ENCODE measurements at regions not wholly inside any gene's neighbourhood (a gene's known extent, or its start where the extent isn't known, plus 50 kb on each side); places are given as distances from the start of the nearest gene placed in this dataset.

DNA sequence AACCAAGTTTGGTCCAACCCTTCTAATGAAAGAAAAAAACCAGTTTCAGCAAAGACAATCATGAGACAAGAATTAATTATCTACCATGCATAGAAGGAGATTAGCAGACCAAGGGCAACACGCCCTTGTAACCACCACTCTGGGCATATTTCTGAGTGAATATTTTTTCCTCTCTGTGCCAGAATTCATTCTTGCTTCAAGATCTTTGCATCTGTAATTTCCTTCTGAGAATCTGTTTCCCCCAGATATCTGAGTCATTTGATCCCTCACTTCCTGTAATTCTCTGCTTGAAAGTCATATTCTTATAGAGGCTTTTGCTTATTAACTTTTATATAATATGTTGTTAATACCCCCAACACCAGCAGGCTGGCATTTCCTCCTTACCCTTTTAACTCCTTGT is 243.7 kb downstream of the SLC16A7 start:
- DNase-seq (no peak), ATAC-seq (ENCODE audit: low FRiP score in 2 of 2) (no peak)
- H3K27me3 ChIP-seq = no peaks in the 10 kb centered on the region
- TF ChIP-seq, protein P1, sequence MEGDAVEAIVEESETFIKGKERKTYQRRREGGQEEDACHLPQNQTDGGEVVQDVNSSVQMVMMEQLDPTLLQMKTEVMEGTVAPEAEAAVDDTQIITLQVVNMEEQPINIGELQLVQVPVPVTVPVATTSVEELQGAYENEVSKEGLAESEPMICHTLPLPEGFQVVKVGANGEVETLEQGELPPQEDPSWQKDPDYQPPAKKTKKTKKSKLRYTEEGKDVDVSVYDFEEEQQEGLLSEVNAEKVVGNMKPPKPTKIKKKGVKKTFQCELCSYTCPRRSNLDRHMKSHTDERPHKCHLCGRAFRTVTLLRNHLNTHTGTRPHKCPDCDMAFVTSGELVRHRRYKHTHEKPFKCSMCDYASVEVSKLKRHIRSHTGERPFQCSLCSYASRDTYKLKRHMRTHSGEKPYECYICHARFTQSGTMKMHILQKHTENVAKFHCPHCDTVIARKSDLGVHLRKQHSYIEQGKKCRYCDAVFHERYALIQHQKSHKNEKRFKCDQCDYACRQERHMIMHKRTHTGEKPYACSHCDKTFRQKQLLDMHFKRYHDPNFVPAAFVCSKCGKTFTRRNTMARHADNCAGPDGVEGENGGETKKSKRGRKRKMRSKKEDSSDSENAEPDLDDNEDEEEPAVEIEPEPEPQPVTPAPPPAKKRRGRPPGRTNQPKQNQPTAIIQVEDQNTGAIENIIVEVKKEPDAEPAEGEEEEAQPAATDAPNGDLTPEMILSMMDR (IDR thresholded peaks at IDR 0.05) = no peak
- TF ChIP-seq EP300 (IDR thresholded peaks at IDR 0.05) (no peak), POLR2AphosphoS5 (IDR thresholded peaks at IDR 0.05) (no peak), POLR2A (IDR thresholded peaks at IDR 0.05) (no peak)
- no peak overlapping the region for H3K27ac ChIP-seq
- WGBS, 2 donors = 42 to 50% methylated on average over 1 of the region's 1 CpG
- no peak overlapping the region for H3K4me3 ChIP-seq
- no peaks in the 10 kb centered on the region for H3K4me1 ChIP-seq
- no peaks in the 10 kb centered on the region for H3K9me3 ChIP-seq
- no peaks in the 10 kb centered on the region for H3K36me3 ChIP-seq

DNA sequence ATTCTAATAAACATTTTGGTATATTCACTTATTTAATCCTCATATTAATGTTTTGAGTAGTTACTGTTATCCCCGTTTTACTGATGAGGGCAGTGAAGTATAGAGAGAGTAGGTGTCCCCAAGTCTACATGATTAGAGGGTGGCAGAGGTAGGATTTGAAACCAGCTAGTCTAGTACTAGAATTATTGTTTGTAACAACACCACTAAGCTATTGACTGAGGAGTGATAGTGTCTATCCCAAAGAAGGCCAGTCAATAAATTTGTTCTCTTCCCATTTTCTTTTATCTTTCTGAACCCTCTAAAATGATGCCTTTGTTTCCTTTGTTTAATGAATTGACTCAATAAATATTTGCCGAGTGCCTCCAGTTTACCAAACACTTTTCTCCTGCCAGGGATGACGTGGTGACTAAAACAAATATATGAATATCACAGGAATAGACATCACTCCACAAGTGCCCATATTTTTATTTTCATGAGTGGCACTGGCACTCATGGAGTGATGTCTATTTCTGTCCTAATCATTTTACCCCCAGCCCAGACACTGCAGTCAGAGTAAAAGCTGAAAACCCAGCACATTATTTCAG is 247.5 kb downstream of the SLC16A7 start:
- Histone ChIP-seq H3K9me3 (no peaks in the 10 kb centered on the region), H3K27me3 (no peaks in the 10 kb centered on the region), H3K27ac (no peak overlapping the region), H3K4me1 (no peaks in the 10 kb centered on the region), H3K4me3 (no peak overlapping the region), H3K36me3 (no peaks in the 10 kb centered on the region)
- TF ChIP-seq POLR2A (IDR thresholded peaks at IDR 0.05) = no peak
- TF ChIP-seq, protein P1 (IDR thresholded peaks at IDR 0.05) = no peak
- TF ChIP-seq POLR2AphosphoS5 (IDR thresholded peaks at IDR 0.05) = no peak
- no peak for TF ChIP-seq EP300 (IDR thresholded peaks at IDR 0.05)
- no peak for DNase-seq
- WGBS, 2 donors = 62 to 72% methylated on average over 3 of the region's 3 CpGs
- no peak for ATAC-seq (ENCODE audit: low FRiP score in 2 of 2)

DNA sequence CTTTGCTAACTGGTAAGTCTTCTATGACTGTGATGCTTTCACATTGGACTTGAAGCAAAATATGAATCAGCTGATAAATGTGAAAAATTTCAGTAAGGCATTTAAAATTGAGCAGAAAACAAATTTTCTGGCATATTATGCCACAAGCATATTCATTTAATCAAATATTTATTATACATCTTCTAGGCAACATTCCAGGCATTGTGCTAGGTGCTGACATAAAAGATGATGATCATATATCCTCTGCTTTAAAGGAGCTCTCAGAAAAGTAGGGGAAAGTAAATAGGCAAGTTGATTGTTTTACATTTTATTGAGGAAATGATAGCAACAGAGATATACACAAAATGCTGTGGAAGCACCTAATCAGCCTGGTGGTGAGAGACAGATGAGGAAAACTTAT is 248.9 kb downstream of the SLC16A7 start:
- H3K36me3 ChIP-seq = no peaks in the 10 kb centered on the region
- H3K4me3 ChIP-seq = no peak overlapping the region
- DNase-seq = no peak
- no peaks in the 10 kb centered on the region for H3K4me1 ChIP-seq
- no peak for ATAC-seq (ENCODE audit: low FRiP score in 2 of 2)
- no peak overlapping the region for H3K27ac ChIP-seq
- no peaks in the 10 kb centered on the region for H3K9me3 ChIP-seq
- H3K27me3 ChIP-seq = no peaks in the 10 kb centered on the region
- TF ChIP-seq POLR2A (IDR thresholded peaks at IDR 0.05) (no peak), EP300 (IDR thresholded peaks at IDR 0.05) (no peak), POLR2AphosphoS5 (IDR thresholded peaks at IDR 0.05) (no peak)
- TF ChIP-seq, protein P1 (IDR thresholded peaks at IDR 0.05) = no peak

DNA sequence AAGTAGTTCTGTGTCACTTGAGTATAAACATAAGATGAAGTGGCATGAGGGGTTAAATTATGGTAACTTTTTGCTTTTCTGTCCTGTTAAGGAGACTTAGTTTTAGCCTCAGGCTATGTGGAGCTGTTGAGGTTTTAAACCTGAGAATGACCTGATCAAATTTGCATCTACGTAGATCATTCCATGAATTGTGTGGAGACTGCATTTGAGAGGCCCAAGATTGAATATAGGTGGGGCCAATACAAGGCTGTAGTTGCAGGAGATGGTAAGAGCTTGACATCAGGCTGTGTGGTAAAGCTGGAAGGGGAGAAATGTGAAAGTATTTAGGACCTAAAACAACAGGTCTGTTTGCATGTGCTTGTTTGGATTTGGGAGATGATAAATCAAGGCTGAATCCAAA is 249.5 kb downstream of the SLC16A7 start:
- Histone ChIP-seq H3K27ac (no peak overlapping the region), H3K27me3 (no peaks in the 10 kb centered on the region), H3K36me3 (no peaks in the 10 kb centered on the region), H3K4me3 (no peak overlapping the region), H3K4me1 (no peaks in the 10 kb centered on the region), H3K9me3 (no peaks in the 10 kb centered on the region)
- ATAC-seq (ENCODE audit: low FRiP score in 2 of 2) (no peak), DNase-seq (no peak)
- TF ChIP-seq, protein P1 (IDR thresholded peaks at IDR 0.05) = no peak
- TF ChIP-seq POLR2AphosphoS5 (IDR thresholded peaks at IDR 0.05) = no peak
- TF ChIP-seq POLR2A (IDR thresholded peaks at IDR 0.05) = no peak
- TF ChIP-seq EP300 (IDR thresholded peaks at IDR 0.05) = no peak
- 85 to 93% methylated on average over 1 of the region's 1 CpG for WGBS, 2 donors

DNA sequence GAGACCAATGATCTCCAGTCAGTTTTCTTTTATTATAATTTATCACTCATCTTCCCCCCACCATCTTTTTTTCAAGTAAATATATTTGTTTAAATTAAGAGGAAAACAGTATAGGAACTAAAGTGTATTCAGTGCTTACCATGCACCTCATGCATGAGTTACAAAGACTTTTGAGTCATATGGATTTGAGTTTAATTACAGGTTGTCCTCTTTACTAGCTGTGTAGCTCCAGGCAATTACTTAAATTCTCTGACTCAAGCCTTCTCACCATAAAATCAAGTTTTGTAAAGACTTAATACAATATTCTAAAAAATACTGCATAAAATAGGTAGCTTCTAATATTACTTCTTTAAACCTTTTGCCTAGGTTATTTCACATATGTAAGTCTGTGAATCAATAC is 251.3 kb downstream of the SLC16A7 start:
- no peak for TF ChIP-seq POLR2A (IDR thresholded peaks at IDR 0.05)
- TF ChIP-seq, protein P1 (IDR thresholded peaks at IDR 0.05) = no peak
- TF ChIP-seq POLR2AphosphoS5 (IDR thresholded peaks at IDR 0.05) = no peak
- TF ChIP-seq EP300 (IDR thresholded peaks at IDR 0.05) = no peak
- Histone ChIP-seq H3K27me3 (no peaks in the 10 kb centered on the region), H3K27ac (no peak overlapping the region), H3K9me3 (no peaks in the 10 kb centered on the region), H3K4me3 (no peak overlapping the region), H3K4me1 (no peaks in the 10 kb centered on the region), H3K36me3 (no peaks in the 10 kb centered on the region)
- no peak for ATAC-seq (ENCODE audit: low FRiP score in 2 of 2)
- no peak for DNase-seq
